Astrocyte of the cerebellum (primary cell): ENCODE measurements at regions not wholly inside any gene's neighbourhood (a gene's known extent, or its start where the extent isn't known, plus 50 kb on each side); places are given as distances from the start of the nearest gene placed in this dataset.

Source experiments
- DNase-seq: peaks from one replicate; pipeline ENCODE4 v3.0.0-alpha.2; 2011; ENCODE audit warnings: low read depth
- H3K4me3 ChIP-seq: 2 replicates; pipeline ENCODE4 v1.5.1; 2011; ENCODE audit warnings: mild to moderate bottlenecking, low read depth, low read length, moderate library complexity
- in situ Hi-C: cut with HindIII; loops from 2 replicates; pipeline ENCODE4 v1.10.0; 2017; ENCODE audit warnings: low sequenced_read_pairs
- TF ChIP-seq, protein P1 (sequence below): IDR thresholded peaks from 2 replicates; pipeline ENCODE4 v1.5.1; 2012; ENCODE audit warnings: low read length, low read depth, moderate library complexity, mild to moderate bottlenecking; ENCODE audit errors: missing control alignments

DNA sequence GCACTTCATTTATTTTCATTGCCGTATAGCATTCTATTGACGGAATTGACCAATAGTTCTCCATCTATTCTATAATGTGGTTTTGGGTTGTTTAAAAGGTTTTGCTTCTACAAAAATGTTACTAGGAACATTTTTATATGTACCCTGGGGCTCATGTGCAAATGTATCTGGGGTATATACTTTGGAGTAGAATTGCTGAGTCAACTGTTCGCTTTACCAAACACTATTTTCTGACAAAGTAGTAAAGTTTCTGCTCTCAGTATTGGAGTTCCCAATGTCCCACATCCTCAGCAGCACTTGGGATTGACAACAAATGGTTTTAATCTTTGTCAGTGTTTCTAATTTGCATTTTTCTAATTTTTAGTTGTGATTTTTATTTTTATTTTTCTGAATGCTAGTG lies 602.6 kb downstream of the MCTP2 start:
- TF ChIP-seq, protein P1, sequence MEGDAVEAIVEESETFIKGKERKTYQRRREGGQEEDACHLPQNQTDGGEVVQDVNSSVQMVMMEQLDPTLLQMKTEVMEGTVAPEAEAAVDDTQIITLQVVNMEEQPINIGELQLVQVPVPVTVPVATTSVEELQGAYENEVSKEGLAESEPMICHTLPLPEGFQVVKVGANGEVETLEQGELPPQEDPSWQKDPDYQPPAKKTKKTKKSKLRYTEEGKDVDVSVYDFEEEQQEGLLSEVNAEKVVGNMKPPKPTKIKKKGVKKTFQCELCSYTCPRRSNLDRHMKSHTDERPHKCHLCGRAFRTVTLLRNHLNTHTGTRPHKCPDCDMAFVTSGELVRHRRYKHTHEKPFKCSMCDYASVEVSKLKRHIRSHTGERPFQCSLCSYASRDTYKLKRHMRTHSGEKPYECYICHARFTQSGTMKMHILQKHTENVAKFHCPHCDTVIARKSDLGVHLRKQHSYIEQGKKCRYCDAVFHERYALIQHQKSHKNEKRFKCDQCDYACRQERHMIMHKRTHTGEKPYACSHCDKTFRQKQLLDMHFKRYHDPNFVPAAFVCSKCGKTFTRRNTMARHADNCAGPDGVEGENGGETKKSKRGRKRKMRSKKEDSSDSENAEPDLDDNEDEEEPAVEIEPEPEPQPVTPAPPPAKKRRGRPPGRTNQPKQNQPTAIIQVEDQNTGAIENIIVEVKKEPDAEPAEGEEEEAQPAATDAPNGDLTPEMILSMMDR: no peak
- DNase-seq: no peak
- in situ Hi-C loops: no loop called here
- no peak overlapping the region for H3K4me3 ChIP-seq

DNA sequence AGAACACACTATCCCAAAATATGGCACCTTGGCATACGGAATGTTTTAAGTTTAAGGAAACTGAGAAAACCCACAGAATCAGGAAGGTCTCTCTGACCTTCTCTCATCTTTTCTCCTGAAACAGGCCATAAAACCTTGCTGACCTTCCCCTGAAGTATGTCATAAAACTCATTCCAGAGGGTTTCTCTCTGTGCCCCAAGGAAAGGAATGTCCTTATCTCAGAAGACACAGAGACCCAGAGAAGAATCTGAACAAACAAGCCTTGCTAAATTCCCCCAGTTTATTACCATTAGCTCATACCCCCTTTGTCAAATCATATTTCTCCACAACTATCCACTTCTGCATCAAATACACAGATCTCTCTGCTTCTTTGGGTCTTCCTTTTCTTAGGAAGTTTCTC lies 603.1 kb downstream of the MCTP2 start:
- DNase-seq: no peak
- TF ChIP-seq, protein P1: no peak
- in situ Hi-C loops: no loop called here
- H3K4me3 ChIP-seq: no peak overlapping the region

DNA sequence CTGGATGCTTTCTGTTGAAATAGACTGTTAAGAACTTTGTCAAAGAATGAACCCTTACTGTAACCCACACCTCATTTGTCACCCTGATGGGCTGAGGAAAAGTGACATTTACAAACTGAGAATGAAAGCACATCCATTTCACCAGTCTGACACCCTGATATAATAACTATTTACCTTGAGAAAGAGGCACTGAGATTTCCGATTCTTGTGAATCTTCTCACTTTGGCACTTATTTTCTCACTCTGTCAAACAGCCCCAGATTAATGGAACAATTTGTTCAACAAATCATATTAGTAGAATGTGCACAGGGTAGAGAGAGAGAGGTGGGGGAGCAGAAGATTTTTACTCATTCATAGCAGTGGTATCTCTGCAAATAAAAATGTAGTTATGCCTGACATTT lies 606.9 kb downstream of the MCTP2 start:
- TF ChIP-seq, protein P1: no peak
- no peak overlapping the region for H3K4me3 ChIP-seq
- in situ Hi-C loops: no loop called here
- DNase-seq: no peak

DNA sequence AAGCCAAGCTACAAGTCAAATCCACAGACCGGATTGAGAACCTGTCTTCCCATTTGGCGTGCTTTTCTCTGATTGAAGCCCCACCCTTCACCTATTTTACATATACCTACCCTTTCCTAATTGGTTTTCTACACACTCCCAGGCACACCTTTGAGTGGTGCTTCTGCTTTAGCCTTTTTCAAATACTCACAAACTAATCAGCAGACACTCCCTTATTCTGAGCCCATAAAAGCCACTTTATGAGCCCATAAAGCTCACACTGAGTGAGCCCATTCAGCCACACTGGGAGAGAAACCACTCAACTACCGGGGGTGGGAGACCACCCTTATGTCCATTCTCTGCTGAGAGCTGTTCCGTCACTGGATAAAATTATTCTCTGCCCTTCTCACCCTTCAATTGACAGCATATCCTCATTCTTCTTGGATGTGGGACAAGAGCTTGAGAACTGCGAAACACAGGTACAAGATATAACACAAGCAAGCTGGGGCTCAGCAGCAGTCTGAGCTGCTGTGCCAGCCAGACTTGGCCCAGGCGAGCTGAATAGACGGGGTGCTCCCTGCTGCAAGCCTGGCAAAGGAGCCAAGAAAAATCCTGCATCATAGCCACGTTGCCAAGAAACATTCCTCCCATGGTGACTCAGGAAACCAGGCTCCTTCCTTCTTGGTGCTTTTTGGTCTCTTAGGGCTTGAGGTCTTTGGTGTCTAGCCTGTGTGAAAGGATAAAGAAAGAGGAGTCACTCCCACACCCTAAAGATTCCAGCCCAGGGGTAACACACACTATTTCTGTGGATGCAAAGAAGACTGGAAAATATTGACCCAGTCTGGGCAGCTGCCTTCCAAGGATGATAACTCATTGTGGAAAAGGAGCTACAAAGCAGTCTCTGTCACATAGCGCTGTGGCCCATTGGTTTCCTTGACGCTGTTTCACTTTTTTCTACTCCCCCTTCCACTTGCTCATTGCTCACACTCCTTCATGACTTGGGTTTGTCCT lies 609.7 kb downstream of the MCTP2 start:
- peak; percentile 67 for DNase-seq
- no peak overlapping the region for H3K4me3 ChIP-seq
- TF ChIP-seq, protein P1: no peak
- in situ Hi-C loops: no loop called here

DNA sequence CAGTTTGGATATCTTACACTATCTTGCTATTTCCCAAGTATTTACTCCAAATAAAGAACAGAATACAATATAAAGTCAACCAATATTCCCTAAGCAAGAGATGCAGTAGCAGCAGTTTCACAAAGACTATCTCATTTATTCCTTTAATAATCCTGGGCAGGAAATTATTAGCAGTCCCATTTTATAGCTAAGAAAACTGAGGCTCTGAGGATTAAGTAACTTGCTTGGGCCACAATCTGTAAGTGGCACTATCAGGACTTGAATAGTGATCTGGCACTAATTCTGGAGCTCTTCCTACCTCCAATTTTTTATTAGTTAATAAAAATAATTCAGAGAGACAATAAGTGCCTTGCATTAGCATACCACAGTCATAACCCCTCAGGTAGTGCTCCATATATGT lies 611.7 kb downstream of the MCTP2 start:
- TF ChIP-seq, protein P1: no peak
- DNase-seq: no peak
- in situ Hi-C loops: no loop called here
- H3K4me3 ChIP-seq: no peak overlapping the region

DNA sequence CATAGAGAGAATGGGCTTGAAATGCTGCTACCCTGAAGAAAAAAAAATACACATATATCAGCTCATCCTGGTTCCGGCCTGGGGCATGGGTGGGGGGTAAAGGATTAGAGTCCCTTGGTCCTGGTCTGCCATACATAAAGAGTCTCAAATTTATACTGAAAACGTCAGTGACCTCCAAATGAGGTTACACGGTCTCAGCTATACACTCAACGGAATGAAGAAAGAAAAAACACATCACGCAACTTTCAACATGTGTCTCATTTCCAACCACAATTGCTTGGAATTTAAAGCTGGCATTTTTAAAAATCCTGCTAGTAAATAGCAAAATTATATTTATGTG lies 612.8 kb downstream of the MCTP2 start:
- no peak for DNase-seq
- in situ Hi-C loops: no loop called here
- TF ChIP-seq, protein P1: no peak
- H3K4me3 ChIP-seq: no peak overlapping the region
